ENCODE measurements at regions not wholly inside any gene's neighbourhood (a gene's known extent, or its start where the extent isn't known, plus 50 kb on each side); places are given as distances from the start of the nearest gene placed in this dataset.

DNA sequence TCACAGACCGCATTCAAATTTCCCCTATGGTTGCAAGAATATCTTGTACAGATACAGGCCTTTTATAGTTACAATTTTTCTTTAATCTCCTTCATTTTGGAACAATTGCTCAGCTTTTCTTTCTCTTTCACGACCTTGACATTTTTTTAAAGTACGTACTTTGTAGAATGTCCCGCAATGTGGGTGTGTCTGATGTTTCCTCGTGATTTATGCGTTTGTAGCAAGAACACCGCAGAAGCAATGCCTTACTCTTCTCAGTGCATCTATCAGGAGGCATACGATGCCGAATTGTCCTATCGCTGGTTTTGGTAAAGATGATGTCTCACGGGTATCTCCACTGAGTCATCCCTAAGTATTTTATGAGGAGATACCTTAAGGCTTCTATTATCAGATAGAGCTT lies 76.9 kb upstream of the RALGPS2 start:
- no peaks in the 10 kb centered on the region for H3K9me3 ChIP-seq
- ATAC-seq (no peak), DNase-seq (ENCODE audit: low read depth in 1 of 2, low spot score in 1 of 2) (no peak), FAIRE-seq (no peak)
- H3K4me1 ChIP-seq = peaks cover 35% of the 10 kb centered on the region
- ChIA-PET CTCF (interaction anchor here (1.6 kb wide), 1 partner anchor 105 kb away, joined by 3 read pairs; no protein-coding TSS in a partner anchor), POLR2A (no interaction called here)
- H3K4me3 ChIP-seq = no peak overlapping the region
- TF ChIP-seq, protein P1, sequence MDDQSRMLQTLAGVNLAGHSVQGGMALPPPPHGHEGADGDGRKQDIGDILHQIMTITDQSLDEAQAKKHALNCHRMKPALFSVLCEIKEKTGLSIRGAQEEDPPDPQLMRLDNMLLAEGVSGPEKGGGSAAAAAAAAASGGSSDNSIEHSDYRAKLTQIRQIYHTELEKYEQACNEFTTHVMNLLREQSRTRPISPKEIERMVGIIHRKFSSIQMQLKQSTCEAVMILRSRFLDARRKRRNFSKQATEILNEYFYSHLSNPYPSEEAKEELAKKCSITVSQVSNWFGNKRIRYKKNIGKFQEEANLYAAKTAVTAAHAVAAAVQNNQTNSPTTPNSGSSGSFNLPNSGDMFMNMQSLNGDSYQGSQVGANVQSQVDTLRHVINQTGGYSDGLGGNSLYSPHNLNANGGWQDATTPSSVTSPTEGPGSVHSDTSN (IDR thresholded peaks at IDR 0.05) = no peak
- TF ChIP-seq NR3C1 (IDR thresholded peaks at IDR 0.05) (no peak), EP300 (IDR thresholded peaks at IDR 0.05) (no peak), BHLHE40 (IDR thresholded peaks at IDR 0.05; ENCODE audit: low read depth, low read length) (no peak)
- no peak overlapping the region for H3K4me2 ChIP-seq
- no peak overlapping the region for H3K27ac ChIP-seq
- 81% methylated on average over 11 of the region's 11 CpGs for WGBS (ENCODE audit: missing lambda C conversion rate)

DNA sequence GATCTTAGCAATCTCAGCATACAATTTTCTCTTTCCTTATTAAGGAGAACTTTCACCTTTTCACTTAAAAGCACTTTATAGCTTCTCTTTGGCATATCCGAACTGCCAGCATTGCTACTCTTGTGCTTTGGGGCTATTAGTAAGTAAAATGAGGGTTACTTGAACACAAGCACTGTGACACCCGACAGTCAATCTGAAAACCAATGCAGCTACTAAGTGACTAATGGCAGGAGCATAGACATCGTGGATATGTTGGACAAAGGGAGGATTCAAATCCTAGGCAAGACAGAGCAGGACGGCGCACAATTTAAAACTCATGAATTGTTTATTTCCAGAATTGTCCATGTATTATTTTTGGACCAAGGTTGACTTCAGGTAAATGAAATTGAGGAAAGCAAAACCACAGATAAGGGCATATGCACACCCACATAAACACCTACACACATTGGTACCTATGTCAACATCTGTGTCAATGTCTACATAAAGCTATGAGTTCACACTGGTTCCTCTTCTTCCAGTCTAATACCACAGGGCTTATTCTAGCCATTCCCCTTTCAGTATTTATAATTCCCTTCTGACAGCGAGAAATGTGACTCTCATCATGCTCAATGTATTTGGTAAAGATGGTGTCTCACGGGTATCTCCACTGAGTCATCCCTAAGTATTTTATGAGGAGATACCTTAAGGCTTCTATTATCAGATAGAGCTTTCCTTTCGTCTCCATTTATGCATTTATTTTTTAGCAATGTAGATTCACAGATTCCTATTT lies 75.3 kb upstream of the RALGPS2 start:
- TF ChIP-seq, protein P2, sequence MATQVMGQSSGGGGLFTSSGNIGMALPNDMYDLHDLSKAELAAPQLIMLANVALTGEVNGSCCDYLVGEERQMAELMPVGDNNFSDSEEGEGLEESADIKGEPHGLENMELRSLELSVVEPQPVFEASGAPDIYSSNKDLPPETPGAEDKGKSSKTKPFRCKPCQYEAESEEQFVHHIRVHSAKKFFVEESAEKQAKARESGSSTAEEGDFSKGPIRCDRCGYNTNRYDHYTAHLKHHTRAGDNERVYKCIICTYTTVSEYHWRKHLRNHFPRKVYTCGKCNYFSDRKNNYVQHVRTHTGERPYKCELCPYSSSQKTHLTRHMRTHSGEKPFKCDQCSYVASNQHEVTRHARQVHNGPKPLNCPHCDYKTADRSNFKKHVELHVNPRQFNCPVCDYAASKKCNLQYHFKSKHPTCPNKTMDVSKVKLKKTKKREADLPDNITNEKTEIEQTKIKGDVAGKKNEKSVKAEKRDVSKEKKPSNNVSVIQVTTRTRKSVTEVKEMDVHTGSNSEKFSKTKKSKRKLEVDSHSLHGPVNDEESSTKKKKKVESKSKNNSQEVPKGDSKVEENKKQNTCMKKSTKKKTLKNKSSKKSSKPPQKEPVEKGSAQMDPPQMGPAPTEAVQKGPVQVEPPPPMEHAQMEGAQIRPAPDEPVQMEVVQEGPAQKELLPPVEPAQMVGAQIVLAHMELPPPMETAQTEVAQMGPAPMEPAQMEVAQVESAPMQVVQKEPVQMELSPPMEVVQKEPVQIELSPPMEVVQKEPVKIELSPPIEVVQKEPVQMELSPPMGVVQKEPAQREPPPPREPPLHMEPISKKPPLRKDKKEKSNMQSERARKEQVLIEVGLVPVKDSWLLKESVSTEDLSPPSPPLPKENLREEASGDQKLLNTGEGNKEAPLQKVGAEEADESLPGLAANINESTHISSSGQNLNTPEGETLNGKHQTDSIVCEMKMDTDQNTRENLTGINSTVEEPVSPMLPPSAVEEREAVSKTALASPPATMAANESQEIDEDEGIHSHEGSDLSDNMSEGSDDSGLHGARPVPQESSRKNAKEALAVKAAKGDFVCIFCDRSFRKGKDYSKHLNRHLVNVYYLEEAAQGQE (IDR thresholded peaks at IDR 0.05) = no peak
- Histone ChIP-seq H3K4me2 (no peak overlapping the region), H3K27ac (no peak overlapping the region), H3K4me1 (peaks cover 34% of the 10 kb centered on the region), H3K4me3 (no peak overlapping the region), H3K9me3 (no peaks in the 10 kb centered on the region)
- FAIRE-seq (no peak), ATAC-seq (no peak), DNase-seq (ENCODE audit: low read depth in 1 of 2, low spot score in 1 of 2) (no peak)
- 71% methylated on average over 8 of the region's 8 CpGs for WGBS (ENCODE audit: missing lambda C conversion rate)
- POLR2A ChIA-PET = no interaction called here
- CTCF ChIA-PET = interaction anchor here (1.6 kb wide), 1 partner anchor 106 kb away, joined by 3 read pairs; no protein-coding TSS in a partner anchor

DNA sequence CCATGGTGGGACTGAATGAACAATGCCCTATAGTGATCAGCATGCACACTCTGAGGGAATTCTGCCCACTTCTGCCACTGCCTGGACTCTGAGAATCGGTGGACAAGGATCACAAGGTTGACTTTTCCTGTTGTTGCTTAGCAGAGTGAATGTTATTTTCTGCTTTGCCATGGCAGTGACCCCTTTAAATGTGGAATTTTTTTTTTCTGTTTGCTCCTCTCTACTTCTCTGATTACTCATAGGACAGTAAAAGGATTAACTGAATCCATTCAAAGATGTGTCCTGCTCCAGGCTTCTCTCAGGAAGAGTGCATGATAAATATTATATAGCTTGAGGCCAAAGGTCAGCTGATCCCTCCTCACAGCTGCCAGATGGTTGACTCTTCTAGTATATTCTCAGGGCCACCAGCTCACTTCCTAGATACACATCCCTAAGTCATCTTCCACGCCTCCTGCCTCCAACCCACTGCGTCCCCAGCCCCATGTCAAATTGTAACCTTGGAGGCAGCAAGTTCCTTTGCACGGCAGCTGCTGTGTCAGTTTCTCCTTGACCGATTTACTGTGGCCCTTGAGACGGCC lies 74.0 kb upstream of the RALGPS2 start:
- DNase-seq (ENCODE audit: low read depth in 1 of 2, low spot score in 1 of 2) = peak in 1 of 2 experiments; percentile 36

More for the DNA sequence above, 74.0 kb upstream of the RALGPS2 start:
- ChIA-PET POLR2A (no interaction called here), CTCF (interaction anchor here (0.6 to 0.8 kb wide), 2 partner anchors 13 to 20 kb away, joined by 3 read pairs; no protein-coding TSS in a partner anchor)
- Histone ChIP-seq H3K4me1 (peaks cover 43% of the 10 kb centered on the region), H3K9me3 (no peaks in the 10 kb centered on the region), H3K4me2 (peak overlapping the region; percentile 34; the same call in 1 of the 3 replicates), H3K4me3 (no peak overlapping the region), H3K27ac (peak overlapping the region in 1 of 2 experiments; percentile 30; a peak in 2 of 6 replicates)
- peak; percentile 40 to 67; a peak in 5 of 6 replicates for ATAC-seq
- no peak for FAIRE-seq
- TF ChIP-seq POLR2AphosphoS2 (conservative IDR thresholded peaks at IDR 0.05; ENCODE audit: low read length) (no peak), NR3C1 (IDR thresholded peaks at IDR 0.05) (no peak), CBX2 (IDR thresholded peaks at IDR 0.05; ENCODE audit: borderline replicate concordance, low read depth) (no peak), MYC (IDR thresholded peaks at IDR 0.05; ENCODE audit: borderline replicate concordance, low read length) (no peak), CEBPB (IDR thresholded peaks at IDR 0.05) (no peak), KDM5A (IDR thresholded peaks at IDR 0.05) (no peak), JUNB (IDR thresholded peaks at IDR 0.05) (no peak), POLR2A (IDR thresholded peaks at IDR 0.05; ENCODE audit: low read length) (no peak), RARB (CRISPR knock-in tag; IDR thresholded peaks at IDR 0.05) (no peak), RAD21 (conservative IDR thresholded peaks at IDR 0.05 in 1 of 2, IDR thresholded peaks at IDR 0.05 in 1 of 2) (no peak), HOXA7 (CRISPR knock-in tag; IDR thresholded peaks at IDR 0.05) (no peak), FOXS1 (CRISPR knock-in tag; IDR thresholded peaks at IDR 0.05) (no peak), EHMT2 (IDR thresholded peaks at IDR 0.05; ENCODE audit: low read depth) (no peak), HOXB13 (CRISPR knock-in tag; IDR thresholded peaks at IDR 0.05; ENCODE audit: low read depth) (no peak), HEYL (CRISPR knock-in tag; IDR thresholded peaks at IDR 0.05) (no peak), ZC3H11A (IDR thresholded peaks at IDR 0.05) (no peak)
- TF ChIP-seq, protein P3, sequence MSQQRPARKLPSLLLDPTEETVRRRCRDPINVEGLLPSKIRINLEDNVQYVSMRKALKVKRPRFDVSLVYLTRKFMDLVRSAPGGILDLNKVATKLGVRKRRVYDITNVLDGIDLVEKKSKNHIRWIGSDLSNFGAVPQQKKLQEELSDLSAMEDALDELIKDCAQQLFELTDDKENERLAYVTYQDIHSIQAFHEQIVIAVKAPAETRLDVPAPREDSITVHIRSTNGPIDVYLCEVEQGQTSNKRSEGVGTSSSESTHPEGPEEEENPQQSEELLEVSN (IDR thresholded peaks at IDR 0.05; ENCODE audit: borderline replicate concordance, low read depth) = no peak
- 45% methylated on average over 6 of the region's 6 CpGs for WGBS (ENCODE audit: missing lambda C conversion rate)
